Thoracic aorta (tissue), 2 donors: ENCODE measurements at regions not wholly inside any gene's neighbourhood (a gene's known extent, or its start where the extent isn't known, plus 50 kb on each side); places are given as distances from the start of the nearest gene placed in this dataset.

ENCODE experiments used
- ATAC-seq: fragments of 150-250 bp; one replicate; pipeline ENCODE4 v1.8.0; 2017; ENCODE audit warnings: low read depth; ENCODE audit not compliant: insufficient number of reproducible peaks, low FRiP score
- DNase-seq: peaks from one replicate; pipeline ENCODE4 v3.0.0-alpha.2; 2020; ENCODE audit warnings: low spot score
- H3K27ac ChIP-seq, 2 donors: fragments of 200-600 bp; sonication (generic); 1 replicate in 1 of 2; 2 replicates in 1 of 2; pipeline ENCODE4 v1.5.1; 2016; ENCODE audit warnings: mild to moderate bottlenecking in 2 of 2, moderate library complexity in 2 of 2
- H3K27me3 ChIP-seq: fragments of 200-600 bp; sonication (generic); replicated peaks from 2 replicates; pipeline ENCODE4 v1.6.0; 2016; ENCODE audit warnings: mild to moderate bottlenecking; ENCODE audit not compliant: insufficient read depth
- H3K36me3 ChIP-seq: fragments of 200-600 bp; sonication (generic); one replicate; pipeline ENCODE4 v1.5.1; 2016
- H3K4me1 ChIP-seq, 2 donors: fragments of 200-600 bp; sonication (generic); 1 replicate in 1 of 2; 2 replicates in 1 of 2; pipeline versions ENCODE4 v1.5.1 to v1.6.0; 2016; ENCODE audit warnings: low read depth in 2 of 2, mild to moderate bottlenecking in 1 of 2; ENCODE audit not compliant: control insufficient read depth in 1 of 2
- H3K4me3 ChIP-seq: fragments of 200-600 bp; sonication (generic); 2 replicates; pipeline ENCODE4 v1.5.1; 2016; ENCODE audit warnings: mild to moderate bottlenecking
- H3K9me3 ChIP-seq: fragments of 200-600 bp; sonication (generic); 2 replicates; pipeline ENCODE4 v1.5.1; 2016
- TF ChIP-seq, protein P1 (sequence below): fragments of 200-600 bp; sonication (generic); IDR thresholded peaks from one replicate; pipeline ENCODE4 v1.5.1; 2019; ENCODE audit warnings: antibody characterized with exemption

DNA sequence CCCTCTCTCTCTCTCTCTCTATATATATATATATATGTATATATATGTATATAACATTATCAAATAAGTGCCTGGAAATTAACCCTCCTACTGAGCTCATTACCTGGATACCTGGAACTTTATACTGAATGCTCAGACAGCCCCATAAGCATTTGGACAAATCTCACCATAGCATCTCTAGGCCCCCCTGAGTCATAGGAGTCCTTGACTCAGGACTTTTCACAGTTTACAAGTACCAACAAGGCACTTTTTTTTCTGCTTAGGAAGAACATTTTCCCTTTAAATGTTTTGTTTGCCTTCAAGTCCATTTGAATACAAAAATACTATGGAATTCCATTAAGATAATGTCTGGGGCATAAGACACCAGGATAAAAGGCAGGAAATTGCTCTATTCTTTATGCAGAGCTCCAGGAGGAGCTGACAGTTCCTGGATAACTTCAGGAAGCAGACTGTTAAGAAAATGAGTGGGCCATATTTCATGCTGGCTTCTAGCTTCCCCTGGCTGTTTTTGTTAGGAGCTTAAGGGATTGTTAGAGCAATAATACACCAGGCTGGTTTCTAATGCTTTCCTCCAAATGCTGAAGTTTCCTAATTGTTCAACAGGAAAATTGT is 171.7 kb upstream of the ASIC2 start:
- Histone ChIP-seq H3K9me3 (no peaks in the 10 kb centered on the region), H3K27ac (no peak overlapping the region), H3K36me3 (no peaks in the 10 kb centered on the region), H3K4me3 (no peak overlapping the region), H3K4me1 (no peaks in the 10 kb centered on the region), H3K27me3 (no peaks in the 10 kb centered on the region)
- DNase-seq (no peak), ATAC-seq (no peak)
- TF ChIP-seq, protein P1, sequence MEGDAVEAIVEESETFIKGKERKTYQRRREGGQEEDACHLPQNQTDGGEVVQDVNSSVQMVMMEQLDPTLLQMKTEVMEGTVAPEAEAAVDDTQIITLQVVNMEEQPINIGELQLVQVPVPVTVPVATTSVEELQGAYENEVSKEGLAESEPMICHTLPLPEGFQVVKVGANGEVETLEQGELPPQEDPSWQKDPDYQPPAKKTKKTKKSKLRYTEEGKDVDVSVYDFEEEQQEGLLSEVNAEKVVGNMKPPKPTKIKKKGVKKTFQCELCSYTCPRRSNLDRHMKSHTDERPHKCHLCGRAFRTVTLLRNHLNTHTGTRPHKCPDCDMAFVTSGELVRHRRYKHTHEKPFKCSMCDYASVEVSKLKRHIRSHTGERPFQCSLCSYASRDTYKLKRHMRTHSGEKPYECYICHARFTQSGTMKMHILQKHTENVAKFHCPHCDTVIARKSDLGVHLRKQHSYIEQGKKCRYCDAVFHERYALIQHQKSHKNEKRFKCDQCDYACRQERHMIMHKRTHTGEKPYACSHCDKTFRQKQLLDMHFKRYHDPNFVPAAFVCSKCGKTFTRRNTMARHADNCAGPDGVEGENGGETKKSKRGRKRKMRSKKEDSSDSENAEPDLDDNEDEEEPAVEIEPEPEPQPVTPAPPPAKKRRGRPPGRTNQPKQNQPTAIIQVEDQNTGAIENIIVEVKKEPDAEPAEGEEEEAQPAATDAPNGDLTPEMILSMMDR: no peak

DNA sequence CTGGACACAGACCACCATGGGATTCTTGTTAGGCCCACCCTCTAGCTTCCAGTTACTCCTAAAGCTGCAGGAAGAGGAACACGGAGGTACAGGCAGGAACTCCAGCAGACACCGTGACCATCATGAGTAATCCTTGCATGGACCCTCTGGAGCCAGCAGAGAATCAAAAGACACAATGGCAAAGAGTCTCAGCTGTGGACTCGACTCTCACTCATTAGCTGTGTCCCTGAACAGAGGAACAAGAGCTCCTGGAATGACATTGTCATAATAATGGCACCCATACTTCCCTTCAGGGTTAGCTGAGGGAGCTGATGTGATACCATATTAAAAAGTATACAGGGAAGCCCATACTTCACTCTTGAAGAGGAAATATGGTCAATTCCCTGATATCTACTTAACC is 176.3 kb upstream of the ASIC2 start:
- TF ChIP-seq, protein P1: no peak
- Histone ChIP-seq H3K36me3 (no peaks in the 10 kb centered on the region), H3K27ac (no peak overlapping the region), H3K9me3 (no peaks in the 10 kb centered on the region), H3K27me3 (no peaks in the 10 kb centered on the region), H3K4me1 (no peaks in the 10 kb centered on the region), H3K4me3 (no peak overlapping the region)
- ATAC-seq (no peak), DNase-seq (no peak)

DNA sequence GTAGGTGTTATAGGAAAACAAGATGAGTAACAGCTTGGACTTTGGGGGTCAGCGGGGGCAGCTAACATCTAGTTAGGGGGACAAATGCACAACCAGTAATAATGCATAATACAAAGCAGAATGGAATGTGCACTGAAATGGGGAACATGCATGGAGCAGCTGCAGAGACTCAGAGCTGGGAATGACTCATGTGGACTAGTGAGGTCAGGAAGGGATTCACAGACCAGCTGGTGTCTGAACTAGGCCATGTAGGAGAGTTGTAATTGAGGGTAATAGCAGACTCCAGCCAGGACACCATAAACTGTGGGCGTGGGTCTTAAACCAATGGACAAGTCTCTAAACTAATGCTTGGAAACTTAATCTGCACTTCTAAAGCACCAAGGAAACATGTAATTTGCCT is 176.8 kb upstream of the ASIC2 start:
- no peak overlapping the region for H3K27ac ChIP-seq
- no peaks in the 10 kb centered on the region for H3K4me1 ChIP-seq
- TF ChIP-seq, protein P1: no peak
- no peaks in the 10 kb centered on the region for H3K9me3 ChIP-seq
- no peak overlapping the region for H3K4me3 ChIP-seq
- H3K27me3 ChIP-seq: no peaks in the 10 kb centered on the region
- no peaks in the 10 kb centered on the region for H3K36me3 ChIP-seq
- ATAC-seq (no peak), DNase-seq (no peak)

DNA sequence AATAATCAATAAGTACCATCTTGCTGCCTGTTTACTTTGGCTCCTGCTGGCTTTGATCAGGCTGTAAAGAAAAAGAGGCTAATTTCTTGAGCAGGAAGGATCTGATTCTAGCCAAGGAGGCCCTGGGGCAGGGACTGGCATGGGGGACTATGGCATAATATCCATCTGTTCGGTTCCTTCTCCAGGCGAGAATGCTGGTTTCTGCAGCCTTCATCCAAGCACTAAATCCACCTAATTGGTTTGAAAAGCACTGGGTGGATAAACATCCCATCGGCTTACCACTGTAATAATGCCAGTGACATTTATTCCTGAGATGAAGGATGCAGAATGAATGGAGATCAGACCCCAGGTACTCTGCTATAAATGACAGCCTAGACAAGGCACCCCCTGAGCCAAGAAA is 180.0 kb upstream of the ASIC2 start:
- no peak for DNase-seq
- Histone ChIP-seq H3K4me1 (no peaks in the 10 kb centered on the region), H3K9me3 (no peaks in the 10 kb centered on the region), H3K27me3 (no peaks in the 10 kb centered on the region), H3K27ac (no peak overlapping the region), H3K4me3 (no peak overlapping the region), H3K36me3 (no peaks in the 10 kb centered on the region)
- ATAC-seq: no peak
- TF ChIP-seq, protein P1: no peak

DNA sequence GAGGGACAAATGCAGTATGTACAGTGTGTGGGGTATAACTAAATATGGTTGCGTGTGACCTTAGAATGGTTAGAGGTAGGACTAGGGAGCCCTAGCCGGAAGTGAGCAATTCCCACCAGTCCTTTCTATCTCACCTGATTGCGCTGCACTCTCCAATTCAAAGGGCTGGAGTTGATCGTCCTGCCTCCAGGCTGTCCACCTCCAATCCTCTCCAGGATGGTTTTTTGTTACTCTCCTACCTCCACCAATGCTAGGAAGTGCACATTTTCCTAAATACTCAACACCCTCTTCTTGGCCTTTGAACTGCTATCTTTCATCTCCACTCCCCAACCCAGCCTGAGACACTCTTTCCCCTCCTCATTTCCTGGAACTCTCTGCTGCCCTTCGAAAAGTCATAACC is 181.7 kb upstream of the ASIC2 start:
- no peak for ATAC-seq
- Histone ChIP-seq H3K4me3 (no peak overlapping the region), H3K36me3 (no peaks in the 10 kb centered on the region), H3K9me3 (no peaks in the 10 kb centered on the region), H3K27ac (no peak overlapping the region), H3K27me3 (no peaks in the 10 kb centered on the region), H3K4me1 (no peaks in the 10 kb centered on the region)
- no peak for DNase-seq
- TF ChIP-seq, protein P1: no peak
